ENCODE measurements at regions not wholly inside any gene's neighbourhood (a gene's known extent, or its start where the extent isn't known, plus 50 kb on each side); places are given as distances from the start of the nearest gene placed in this dataset.
"Not testable (repeated sequence)": the region's sequence is repeated elsewhere in the genome, so short reads cannot be mapped to it uniquely, and the experiment has no call there.

DNA sequence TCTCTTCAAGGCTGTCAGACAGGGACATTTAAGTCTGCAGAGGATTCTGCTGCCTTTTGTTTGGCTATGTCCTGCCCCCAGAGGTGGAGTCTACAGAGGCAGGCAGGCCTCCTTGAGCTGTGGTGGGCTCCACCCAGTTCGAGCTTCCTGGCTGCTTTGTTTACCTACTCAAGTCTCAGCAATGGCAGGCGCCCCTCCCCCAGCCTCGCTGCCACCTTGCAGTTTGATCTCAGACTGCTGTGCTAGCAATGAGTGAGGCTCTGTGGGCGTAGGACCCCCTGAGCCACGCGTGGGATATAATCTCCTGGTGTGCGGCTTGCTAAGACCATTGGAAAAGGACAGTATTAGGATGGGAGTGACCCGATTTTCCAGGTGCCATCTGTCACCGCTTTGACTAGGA, 437.6 kb downstream of the STK39 start:
- H3K9me3 Mint-ChIP-seq; H3K27me3 Mint-ChIP-seq (ENCODE audit: low read depth); ATAC-seq (replicated peaks in 1 of 2); H3K4me3 Mint-ChIP-seq; H3K27ac Mint-ChIP-seq; H3K4me1 Mint-ChIP-seq (ENCODE audit: low read depth); H3K36me3 Mint-ChIP-seq (ENCODE audit: insufficient read depth in 2 of 2); DNase-seq: not testable (repeated sequence)

DNA sequence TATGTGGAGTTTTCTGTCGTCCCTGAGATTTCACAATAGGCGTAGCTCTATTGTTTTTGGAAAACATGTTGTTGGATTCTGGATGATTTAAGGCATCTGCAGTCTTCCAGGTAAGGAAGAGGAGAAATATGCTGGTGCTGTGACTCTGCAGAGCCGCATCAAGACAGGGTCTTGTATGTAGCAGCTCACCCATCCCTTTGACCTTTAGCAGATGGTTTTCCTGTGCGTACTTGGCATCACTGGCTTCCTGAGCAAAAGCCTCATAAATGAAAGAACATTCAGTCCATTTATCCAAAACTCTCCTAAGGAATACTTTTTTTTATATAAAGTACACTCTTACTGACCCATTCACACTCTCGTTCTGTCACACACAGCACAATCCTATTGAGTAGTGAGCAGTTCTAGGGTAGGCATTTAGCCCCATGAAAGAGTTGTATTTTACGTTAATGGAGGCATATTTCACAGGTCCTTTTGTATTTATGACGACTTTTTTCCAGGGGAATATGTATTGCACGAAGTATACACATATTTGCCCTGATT, 443.9 kb downstream of the STK39 start:
- Mint-ChIP-seq H3K9me3 (peaks cover 2% of the 10 kb centered on the region in 2 donors), H3K4me3 (no peak overlapping the region), H3K27me3 (ENCODE audit: low read depth) (no peaks in the 10 kb centered on the region), H3K36me3 (ENCODE audit: insufficient read depth in 2 of 2) (no peaks in the 10 kb centered on the region), H3K4me1 (ENCODE audit: low read depth) (no peaks in the 10 kb centered on the region), H3K27ac (no peak overlapping the region)
- ATAC-seq (replicated peaks in 1 of 2): no peak
- DNase-seq: no peak

DNA sequence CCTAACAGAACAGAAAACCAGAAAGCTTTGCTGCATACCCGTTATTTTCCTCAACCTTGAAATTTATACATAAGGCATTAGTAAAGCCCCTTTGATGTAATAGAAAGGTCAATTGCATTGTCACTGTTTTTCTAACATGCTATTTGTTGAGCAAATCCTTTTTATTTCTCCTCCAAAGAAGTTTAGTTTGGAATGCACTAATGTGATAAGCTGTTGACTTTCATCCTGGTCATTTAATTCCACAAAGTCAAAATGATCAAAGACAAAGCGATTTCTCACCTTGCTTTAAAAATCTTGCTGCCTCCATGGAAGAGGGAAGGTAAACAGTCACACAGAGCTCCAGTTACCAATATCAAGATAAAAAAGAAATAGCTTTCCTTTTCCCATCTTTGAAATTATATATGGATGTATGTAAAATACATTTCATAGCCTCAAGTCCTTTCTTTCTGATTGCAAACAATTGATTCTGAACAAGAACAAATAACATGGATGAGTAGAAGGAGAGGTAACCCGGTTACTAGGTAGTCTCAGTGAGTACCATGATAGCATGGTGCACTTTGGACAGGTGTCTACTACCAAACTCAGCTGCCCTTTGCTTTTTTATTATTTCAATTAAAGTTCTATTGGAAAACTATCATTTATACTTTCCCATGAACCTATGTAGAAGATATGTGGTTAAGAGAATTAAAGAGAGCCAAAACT, 452.7 kb downstream of the STK39 start:
- H3K36me3 Mint-ChIP-seq (ENCODE audit: insufficient read depth in 2 of 2): no peaks in the 10 kb centered on the region
- no peak for ATAC-seq (replicated peaks in 1 of 2)
- peaks cover 0 to 4% of the 10 kb centered on the region in 2 donors for H3K9me3 Mint-ChIP-seq

DNA sequence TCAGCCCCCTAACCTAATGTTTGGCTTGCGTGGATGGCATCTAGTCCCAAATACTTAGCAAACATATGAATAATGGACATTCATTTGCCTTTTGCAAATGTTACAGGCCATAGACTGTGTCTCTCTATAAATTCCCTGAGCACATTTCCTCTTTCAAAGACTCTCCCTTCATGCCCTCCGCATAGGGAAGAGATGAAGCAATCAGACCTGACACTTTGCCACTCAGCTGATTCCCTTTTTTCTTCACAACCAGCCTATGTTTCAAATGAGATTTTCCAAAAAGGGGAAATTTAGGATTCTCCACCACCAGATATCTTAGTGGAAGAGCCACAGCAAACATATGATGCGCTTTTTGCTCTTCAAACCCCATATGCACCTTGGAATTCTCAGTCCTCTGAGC, 453.7 kb downstream of the STK39 start:
- no peak for DNase-seq
- H3K27me3 Mint-ChIP-seq (ENCODE audit: low read depth): no peaks in the 10 kb centered on the region
- H3K4me3 Mint-ChIP-seq: no peak overlapping the region
- H3K27ac Mint-ChIP-seq: no peak overlapping the region
- peaks cover 0 to 4% of the 10 kb centered on the region in 2 donors for H3K9me3 Mint-ChIP-seq
- no peaks in the 10 kb centered on the region for H3K4me1 Mint-ChIP-seq (ENCODE audit: low read depth)
- no peaks in the 10 kb centered on the region for H3K36me3 Mint-ChIP-seq (ENCODE audit: insufficient read depth in 2 of 2)
- ATAC-seq (replicated peaks in 1 of 2): no peak

More for the DNA sequence above, 452.7 kb downstream of the STK39 start:
- Mint-ChIP-seq H3K4me1 (ENCODE audit: low read depth) (no peaks in the 10 kb centered on the region), H3K27me3 (ENCODE audit: low read depth) (no peaks in the 10 kb centered on the region), H3K4me3 (no peak overlapping the region), H3K27ac (no peak overlapping the region)
- no peak for DNase-seq

DNA sequence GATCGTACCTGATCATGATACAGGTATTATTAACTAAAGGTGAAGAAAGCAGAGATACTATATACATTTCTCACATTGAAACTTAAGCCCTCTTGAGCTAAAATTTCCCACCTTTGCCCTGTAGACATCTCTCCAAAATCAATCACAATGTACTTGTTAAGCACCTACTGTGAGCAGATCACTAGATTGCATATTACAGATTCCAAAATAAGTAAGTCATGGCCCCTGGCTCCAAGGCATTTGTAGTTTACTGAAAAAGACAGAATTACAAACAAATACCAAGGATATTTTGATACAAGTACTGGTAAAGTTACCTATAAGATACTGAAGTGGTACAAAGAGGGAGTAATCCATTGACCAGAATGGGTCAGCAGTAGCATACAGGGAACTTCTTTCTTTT, 455.3 kb downstream of the STK39 start:
- ATAC-seq (replicated peaks in 1 of 2): no peak

DNA sequence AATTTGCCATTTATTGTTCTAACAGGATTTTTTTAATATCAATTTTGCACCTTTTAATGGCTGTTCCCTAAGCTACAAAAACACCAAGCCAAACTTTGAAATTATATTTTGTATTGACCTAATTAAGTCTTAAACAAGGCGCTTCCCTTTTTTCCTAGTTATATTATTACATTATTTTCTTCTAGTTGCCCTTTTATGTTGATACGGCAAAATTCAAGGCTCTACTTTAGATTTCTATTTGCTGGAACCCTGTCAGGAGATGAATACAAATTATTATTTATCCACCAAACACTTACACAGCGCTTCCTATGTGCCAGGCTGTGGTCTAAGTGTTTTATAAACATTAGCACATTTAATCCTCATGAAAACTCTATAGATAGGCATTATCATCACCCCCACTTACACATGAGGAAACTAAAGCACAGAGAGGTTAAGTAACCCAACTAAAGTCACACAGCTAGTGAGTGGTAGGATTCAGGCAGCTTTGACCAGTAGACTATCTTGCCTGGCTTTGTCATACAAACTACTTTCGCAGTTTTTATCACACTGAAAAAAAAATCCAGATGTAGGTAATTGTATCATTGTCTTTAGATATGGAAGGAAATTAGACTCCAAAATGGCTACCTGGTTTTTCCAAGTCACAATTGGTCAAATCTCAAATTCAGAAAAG, 456.5 kb downstream of the STK39 start:
- peaks cover 0 to 4% of the 10 kb centered on the region in 2 donors for H3K9me3 Mint-ChIP-seq
- no peak overlapping the region for H3K4me3 Mint-ChIP-seq
- H3K4me1 Mint-ChIP-seq (ENCODE audit: low read depth): no peaks in the 10 kb centered on the region
- no peaks in the 10 kb centered on the region for H3K36me3 Mint-ChIP-seq (ENCODE audit: insufficient read depth in 2 of 2)
- ATAC-seq (replicated peaks in 1 of 2): no peak
- no peak overlapping the region for H3K27ac Mint-ChIP-seq
- no peak for DNase-seq
- no peaks in the 10 kb centered on the region for H3K27me3 Mint-ChIP-seq (ENCODE audit: low read depth)

More for the DNA sequence above, 455.3 kb downstream of the STK39 start:
- peaks cover 0 to 4% of the 10 kb centered on the region in 2 donors for H3K9me3 Mint-ChIP-seq
- H3K4me3 Mint-ChIP-seq: no peak overlapping the region
- no peaks in the 10 kb centered on the region for H3K36me3 Mint-ChIP-seq (ENCODE audit: insufficient read depth in 2 of 2)
- H3K4me1 Mint-ChIP-seq (ENCODE audit: low read depth): no peaks in the 10 kb centered on the region
- H3K27me3 Mint-ChIP-seq (ENCODE audit: low read depth): no peaks in the 10 kb centered on the region
- DNase-seq: no peak
- H3K27ac Mint-ChIP-seq: no peak overlapping the region

DNA sequence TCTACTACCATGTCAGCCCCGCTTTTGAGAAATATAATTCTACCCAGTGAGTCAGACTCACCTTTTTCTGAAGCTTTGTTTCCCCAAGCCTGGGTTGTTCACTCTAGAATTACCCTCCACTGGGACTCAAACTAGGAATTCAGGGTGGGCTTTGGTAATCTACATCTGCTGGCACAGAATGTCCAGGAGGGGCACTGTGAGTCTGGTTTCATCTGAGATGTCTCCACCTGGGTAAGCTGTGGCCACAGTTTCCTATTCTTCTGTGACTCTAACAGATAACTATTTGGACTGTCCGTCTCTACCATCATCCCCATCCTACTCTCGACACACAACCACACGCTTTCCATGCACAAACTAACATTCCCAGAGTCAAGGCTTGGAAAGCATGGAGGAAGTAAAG, 457.2 kb downstream of the STK39 start:
- peaks cover 0 to 4% of the 10 kb centered on the region in 2 donors for H3K9me3 Mint-ChIP-seq
- H3K4me1 Mint-ChIP-seq (ENCODE audit: low read depth): no peaks in the 10 kb centered on the region
- DNase-seq: no peak
- no peaks in the 10 kb centered on the region for H3K36me3 Mint-ChIP-seq (ENCODE audit: insufficient read depth in 2 of 2)
- no peak overlapping the region for H3K27ac Mint-ChIP-seq
- no peaks in the 10 kb centered on the region for H3K27me3 Mint-ChIP-seq (ENCODE audit: low read depth)
- no peak overlapping the region for H3K4me3 Mint-ChIP-seq
- ATAC-seq (replicated peaks in 1 of 2): no peak

DNA sequence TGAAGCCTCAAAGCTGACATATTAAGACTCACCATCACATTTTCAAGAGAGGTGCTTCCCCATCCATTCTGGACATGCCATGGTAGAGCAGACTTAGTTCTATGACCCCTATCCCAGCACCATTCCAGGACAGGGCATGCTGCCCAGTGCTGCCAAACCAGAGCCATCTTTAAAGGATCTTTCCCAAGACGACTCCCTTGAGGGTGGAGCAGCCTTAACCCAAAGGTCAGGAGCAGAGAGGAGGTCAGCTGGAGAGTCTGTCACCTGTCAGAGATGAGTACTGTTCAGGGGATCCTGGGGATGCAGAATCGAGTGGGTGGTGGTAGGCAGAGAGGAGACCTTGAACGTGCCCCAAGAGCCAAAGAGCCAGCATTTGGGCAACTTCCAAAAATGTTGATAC, 459.8 kb downstream of the STK39 start:
- no peak for ATAC-seq (replicated peaks in 1 of 2)
- no peaks in the 10 kb centered on the region for H3K36me3 Mint-ChIP-seq (ENCODE audit: insufficient read depth in 2 of 2)
- H3K4me1 Mint-ChIP-seq (ENCODE audit: low read depth): no peaks in the 10 kb centered on the region

DNA sequence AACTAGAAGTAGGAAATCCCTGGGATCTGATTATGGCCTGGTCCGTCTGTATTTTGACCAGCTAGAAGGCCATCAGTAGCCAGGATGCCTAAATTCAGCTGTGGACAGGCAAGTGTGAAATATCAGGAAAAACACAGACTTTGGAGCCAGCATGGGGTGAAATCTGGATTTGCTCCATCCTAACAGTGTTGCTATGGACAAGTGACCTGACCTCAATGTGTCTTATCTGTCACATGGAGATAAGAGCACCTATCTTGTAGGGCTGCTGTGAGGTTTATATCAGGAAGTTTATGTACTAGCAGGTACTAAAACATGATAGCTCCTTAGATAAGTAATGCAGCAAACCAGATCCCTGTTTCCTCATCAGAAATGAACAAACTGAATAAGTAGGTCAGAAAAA, 460.4 kb downstream of the STK39 start:
- no peaks in the 10 kb centered on the region for H3K4me1 Mint-ChIP-seq (ENCODE audit: low read depth)
- H3K4me3 Mint-ChIP-seq: no peak overlapping the region
- H3K27ac Mint-ChIP-seq: no peak overlapping the region
- H3K9me3 Mint-ChIP-seq: peaks cover 0 to 4% of the 10 kb centered on the region in 2 donors
- no peaks in the 10 kb centered on the region for H3K36me3 Mint-ChIP-seq (ENCODE audit: insufficient read depth in 2 of 2)
- no peak for DNase-seq
- ATAC-seq (replicated peaks in 1 of 2): no peak
- H3K27me3 Mint-ChIP-seq (ENCODE audit: low read depth): no peaks in the 10 kb centered on the region

More for the DNA sequence above, 459.8 kb downstream of the STK39 start:
- Mint-ChIP-seq H3K27me3 (ENCODE audit: low read depth) (no peaks in the 10 kb centered on the region), H3K9me3 (peaks cover 0 to 4% of the 10 kb centered on the region in 2 donors), H3K27ac (no peak overlapping the region), H3K4me3 (no peak overlapping the region)
- DNase-seq: no peak

DNA sequence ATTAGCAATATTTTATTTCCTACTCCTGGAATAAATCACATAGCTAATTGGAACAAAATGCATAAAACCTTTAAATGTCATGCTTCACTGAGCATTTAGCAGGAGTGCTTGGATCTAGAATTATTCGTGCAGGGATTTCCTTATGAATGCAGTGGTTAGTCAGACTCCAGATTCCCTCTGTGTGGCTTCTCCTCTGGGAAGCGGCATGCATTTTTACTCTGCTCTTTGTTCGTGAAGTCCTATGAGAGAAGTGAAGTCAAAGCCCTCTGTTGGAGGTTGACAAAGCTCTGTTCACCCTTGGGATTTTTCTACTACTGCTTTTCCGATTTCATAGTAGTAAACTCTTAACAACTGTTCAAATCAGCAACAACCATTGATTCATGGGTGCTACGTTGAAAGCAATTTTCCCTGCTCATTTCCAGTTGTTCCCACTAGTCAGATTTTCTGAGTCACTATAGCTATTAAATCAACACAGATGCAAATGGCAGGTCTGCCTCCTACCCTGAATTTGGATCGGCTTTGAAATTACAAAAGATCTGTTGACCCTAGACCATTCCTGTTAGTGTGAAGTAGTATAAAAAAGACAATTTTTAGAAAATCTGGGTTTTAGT, 461.7 kb downstream of the STK39 start:
- no peaks in the 10 kb centered on the region for H3K36me3 Mint-ChIP-seq (ENCODE audit: insufficient read depth in 2 of 2)
- H3K4me3 Mint-ChIP-seq: no peak overlapping the region
- H3K27me3 Mint-ChIP-seq (ENCODE audit: low read depth): no peaks in the 10 kb centered on the region
- DNase-seq (no peak), ATAC-seq (replicated peaks in 1 of 2) (no peak)
- H3K9me3 Mint-ChIP-seq: peaks cover 0 to 4% of the 10 kb centered on the region in 2 donors
- H3K27ac Mint-ChIP-seq: no peak overlapping the region
- H3K4me1 Mint-ChIP-seq (ENCODE audit: low read depth): no peaks in the 10 kb centered on the region

DNA sequence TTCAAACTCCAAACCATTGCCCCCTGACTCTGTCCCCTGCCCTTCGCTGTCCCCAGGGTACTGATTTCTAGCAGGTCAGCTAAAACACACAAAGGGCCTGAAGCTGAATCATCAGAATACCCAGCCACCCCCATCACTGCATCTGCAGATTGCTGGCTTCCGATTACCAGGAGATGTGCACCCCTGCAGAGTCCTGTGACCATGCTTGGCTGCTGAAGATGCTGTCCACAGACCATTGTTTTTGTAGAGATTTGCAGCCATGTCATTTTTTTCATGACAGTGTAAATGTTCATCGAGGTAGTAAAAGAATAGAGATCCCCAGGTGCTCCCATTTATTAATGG, 463.3 kb downstream of the STK39 start:
- no peak for ATAC-seq (replicated peaks in 1 of 2)
- H3K27me3 Mint-ChIP-seq (ENCODE audit: low read depth): no peaks in the 10 kb centered on the region
- no peak for DNase-seq
- H3K9me3 Mint-ChIP-seq: no peaks in the 10 kb centered on the region
- no peaks in the 10 kb centered on the region for H3K36me3 Mint-ChIP-seq (ENCODE audit: insufficient read depth in 2 of 2)
- H3K4me1 Mint-ChIP-seq (ENCODE audit: low read depth): no peaks in the 10 kb centered on the region
- no peak overlapping the region for H3K4me3 Mint-ChIP-seq
- H3K27ac Mint-ChIP-seq: no peak overlapping the region

DNA sequence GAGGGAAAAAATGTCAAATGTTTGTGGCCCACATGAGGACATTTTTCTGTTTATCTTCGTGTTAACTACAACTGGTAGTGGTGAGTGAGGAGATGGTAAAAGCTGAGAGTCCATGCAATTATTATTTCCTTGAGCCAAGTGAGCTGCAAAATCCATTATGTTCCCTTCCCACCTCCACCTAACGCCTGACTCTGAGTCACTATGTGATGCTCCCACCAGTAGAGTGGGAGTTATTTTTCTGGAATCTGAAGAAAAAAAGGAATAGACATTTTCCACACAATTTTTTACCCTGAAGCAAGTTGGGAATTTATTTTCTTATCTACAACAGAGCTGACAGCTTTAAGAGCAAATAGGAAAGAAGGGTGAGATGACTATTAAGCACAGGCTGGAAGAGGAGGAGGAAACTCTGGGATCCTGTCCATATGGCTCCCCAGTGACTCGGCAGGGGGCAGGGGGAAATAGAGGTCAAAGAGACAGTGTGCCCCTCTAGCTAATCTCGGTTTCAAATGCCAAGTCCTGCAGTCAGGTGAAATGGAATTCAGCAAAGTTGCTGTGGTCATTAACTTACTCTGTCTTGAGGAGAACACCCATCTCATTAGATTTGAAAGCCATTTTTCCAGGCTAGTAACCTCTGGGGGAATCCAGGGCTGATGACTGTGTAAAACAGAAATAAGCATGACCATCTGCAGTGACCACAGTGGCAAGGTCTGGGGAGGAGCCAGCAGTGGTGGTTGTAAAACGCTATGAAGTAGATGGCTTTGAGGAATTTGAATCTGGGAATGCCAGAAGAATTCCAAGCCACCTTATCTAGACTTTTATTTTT, 463.9 kb downstream of the STK39 start:
- Mint-ChIP-seq H3K36me3 (ENCODE audit: insufficient read depth in 2 of 2) (no peaks in the 10 kb centered on the region), H3K27ac (no peak overlapping the region), H3K4me1 (ENCODE audit: low read depth) (no peaks in the 10 kb centered on the region), H3K9me3 (no peaks in the 10 kb centered on the region), H3K4me3 (no peak overlapping the region), H3K27me3 (ENCODE audit: low read depth) (no peaks in the 10 kb centered on the region)
- ATAC-seq (replicated peaks in 1 of 2) (no peak), DNase-seq (no peak)

DNA sequence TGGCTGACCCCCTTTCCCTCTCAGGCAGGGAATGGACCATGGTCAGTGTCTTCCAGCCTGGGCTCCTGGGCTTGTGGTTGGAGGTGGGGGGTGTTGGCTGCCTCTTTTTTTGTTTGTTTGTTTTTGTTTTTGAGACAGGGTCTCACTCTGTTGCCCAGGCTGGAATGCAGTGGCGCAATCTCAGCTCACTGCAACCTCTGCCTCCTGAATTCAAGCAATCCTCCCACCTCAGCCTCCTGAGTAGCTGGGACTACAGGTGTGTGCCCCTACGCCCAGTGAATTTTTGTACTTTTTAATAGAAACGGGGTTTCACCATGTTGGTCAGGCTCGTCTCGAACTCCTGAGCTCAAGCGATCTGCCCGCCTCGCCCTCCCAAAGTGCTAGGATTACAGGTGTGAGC, 465.8 kb downstream of the STK39 start:
- H3K36me3 Mint-ChIP-seq (ENCODE audit: insufficient read depth in 2 of 2); ATAC-seq (replicated peaks in 1 of 2); H3K27me3 Mint-ChIP-seq (ENCODE audit: low read depth); DNase-seq; H3K4me3 Mint-ChIP-seq; H3K4me1 Mint-ChIP-seq (ENCODE audit: low read depth); H3K27ac Mint-ChIP-seq; H3K9me3 Mint-ChIP-seq: not testable (repeated sequence)
